ENCODE measurements at regions not wholly inside any gene's neighbourhood (a gene's known extent, or its start where the extent isn't known, plus 50 kb on each side); places are given as distances from the start of the nearest gene placed in this dataset.

DNA sequence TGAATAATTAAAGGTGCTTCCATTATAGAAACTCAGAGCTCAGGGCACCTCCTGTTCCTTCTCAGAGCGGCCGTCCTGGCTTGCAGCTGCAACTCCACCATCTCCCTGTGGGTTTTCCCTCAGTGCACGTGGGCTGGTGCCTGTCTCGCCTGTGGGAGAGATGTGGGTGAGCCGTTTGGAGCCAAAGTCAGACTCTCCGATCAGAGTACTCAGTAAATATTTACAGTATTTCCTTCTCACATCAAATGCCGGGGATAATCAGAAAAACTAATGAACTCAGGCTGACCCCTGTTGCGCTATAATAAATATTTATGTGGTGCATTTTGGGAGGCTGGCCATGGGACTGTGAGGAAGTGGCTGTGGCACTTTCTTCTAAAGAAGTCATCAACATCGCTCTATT is 155.8 kb upstream of the HABP2 start:
- H3K9me3 Mint-ChIP-seq (ENCODE audit: unreplicated experiment): no peaks in the 10 kb centered on the region
- peaks cover 16% of the 10 kb centered on the region for H3K27me3 Mint-ChIP-seq (ENCODE audit: insufficient read depth, unreplicated experiment)
- H3K36me3 Mint-ChIP-seq (ENCODE audit: insufficient read depth, unreplicated experiment): no peaks in the 10 kb centered on the region
- no peaks in the 10 kb centered on the region for H3K4me1 Mint-ChIP-seq (ENCODE audit: insufficient read depth, unreplicated experiment)
- CTCF ChIA-PET: interaction anchor here (0.7 kb wide), 1 partner anchor 180 kb away, joined by 3 read pairs; no protein-coding TSS in a partner anchor
- BruUV-seq (replicated peaks): no TSS peak
- DNase-seq (ENCODE audit: unreplicated experiment): no peak
- POLR2A ChIA-PET: no interaction called here
- intact Hi-C loops (cut with micrococcal nuclease): no loop called here
- H3K4me3 Mint-ChIP-seq (ENCODE audit: unreplicated experiment): no peak overlapping the region
- TF ChIP-seq, protein P1, sequence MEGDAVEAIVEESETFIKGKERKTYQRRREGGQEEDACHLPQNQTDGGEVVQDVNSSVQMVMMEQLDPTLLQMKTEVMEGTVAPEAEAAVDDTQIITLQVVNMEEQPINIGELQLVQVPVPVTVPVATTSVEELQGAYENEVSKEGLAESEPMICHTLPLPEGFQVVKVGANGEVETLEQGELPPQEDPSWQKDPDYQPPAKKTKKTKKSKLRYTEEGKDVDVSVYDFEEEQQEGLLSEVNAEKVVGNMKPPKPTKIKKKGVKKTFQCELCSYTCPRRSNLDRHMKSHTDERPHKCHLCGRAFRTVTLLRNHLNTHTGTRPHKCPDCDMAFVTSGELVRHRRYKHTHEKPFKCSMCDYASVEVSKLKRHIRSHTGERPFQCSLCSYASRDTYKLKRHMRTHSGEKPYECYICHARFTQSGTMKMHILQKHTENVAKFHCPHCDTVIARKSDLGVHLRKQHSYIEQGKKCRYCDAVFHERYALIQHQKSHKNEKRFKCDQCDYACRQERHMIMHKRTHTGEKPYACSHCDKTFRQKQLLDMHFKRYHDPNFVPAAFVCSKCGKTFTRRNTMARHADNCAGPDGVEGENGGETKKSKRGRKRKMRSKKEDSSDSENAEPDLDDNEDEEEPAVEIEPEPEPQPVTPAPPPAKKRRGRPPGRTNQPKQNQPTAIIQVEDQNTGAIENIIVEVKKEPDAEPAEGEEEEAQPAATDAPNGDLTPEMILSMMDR (IDR thresholded peaks at IDR 0.05; ENCODE audit: unreplicated experiment): no peak
- no peak overlapping the region for H3K27ac Mint-ChIP-seq (ENCODE audit: low read depth, unreplicated experiment)

DNA sequence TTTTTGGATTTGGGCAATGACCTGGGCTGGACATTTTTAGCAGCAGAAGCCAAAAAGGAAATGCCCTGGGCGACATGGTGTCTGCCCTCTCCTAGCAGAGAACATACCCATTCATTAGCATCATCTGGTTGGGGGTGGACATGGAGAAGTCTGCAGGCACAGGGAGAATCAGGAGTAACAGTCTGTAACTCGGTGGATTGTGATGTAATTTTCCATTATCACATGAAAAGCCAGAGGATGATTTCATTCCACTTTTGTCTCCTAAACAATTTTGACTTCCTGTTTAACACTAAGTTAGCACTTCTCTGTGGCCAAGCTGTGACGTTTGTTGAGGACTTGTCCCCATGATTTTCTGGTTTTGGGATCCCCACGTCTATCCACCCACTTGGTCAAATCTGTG is 153.8 kb upstream of the HABP2 start:
- H3K4me3 Mint-ChIP-seq (ENCODE audit: unreplicated experiment): no peak overlapping the region
- POLR2A ChIA-PET: no interaction called here
- CTCF ChIA-PET: interaction anchor here (0.8 to 2.6 kb wide), 2 partner anchors 14 to 164 kb away, joined by 5 to 9 read pairs; no protein-coding TSS in a partner anchor

DNA sequence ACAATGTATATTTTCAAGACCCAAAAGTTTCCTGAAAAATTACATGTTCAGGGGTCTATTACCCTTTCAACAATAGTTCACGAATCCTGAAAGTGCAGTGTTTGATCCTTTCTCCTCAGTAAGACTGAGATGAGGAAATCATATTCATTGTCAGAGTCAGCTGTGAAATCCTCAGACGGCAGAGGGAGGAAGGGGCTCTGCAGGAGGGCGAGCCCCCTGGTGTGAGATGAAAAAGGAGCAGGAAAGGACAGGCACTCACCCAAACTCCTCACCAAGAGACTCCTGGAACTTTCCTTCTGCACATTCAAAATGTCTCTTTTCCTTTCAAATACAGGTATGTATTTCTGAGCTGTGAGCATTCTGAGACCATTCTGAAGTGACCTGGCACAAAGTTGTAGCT is 150.3 kb upstream of the HABP2 start:
- H3K4me3 Mint-ChIP-seq (ENCODE audit: unreplicated experiment): no peak overlapping the region
- POLR2A ChIA-PET: interaction anchor here (0.7 kb wide), 1 partner anchor 340 kb away, joined by 3 read pairs; no protein-coding TSS in a partner anchor
- intact Hi-C loops (cut with micrococcal nuclease): no loop called here
- H3K36me3 Mint-ChIP-seq (ENCODE audit: insufficient read depth, unreplicated experiment): no peaks in the 10 kb centered on the region
- TF ChIP-seq, protein P1 (IDR thresholded peaks at IDR 0.05; ENCODE audit: unreplicated experiment): no peak
- CTCF ChIA-PET: interaction anchor here (0.6 to 1.4 kb wide), 3 partner anchors 17 to 1274 kb away, joined by 3 to 6 read pairs (median 3); no protein-coding TSS in a partner anchor
- no peaks in the 10 kb centered on the region for H3K4me1 Mint-ChIP-seq (ENCODE audit: insufficient read depth, unreplicated experiment)
- no TSS peak for BruUV-seq (replicated peaks)
- DNase-seq (ENCODE audit: unreplicated experiment): no peak
- peaks cover 23% of the 10 kb centered on the region for H3K27me3 Mint-ChIP-seq (ENCODE audit: insufficient read depth, unreplicated experiment)
- no peak overlapping the region for H3K27ac Mint-ChIP-seq (ENCODE audit: low read depth, unreplicated experiment)
- no peaks in the 10 kb centered on the region for H3K9me3 Mint-ChIP-seq (ENCODE audit: unreplicated experiment)

More for the DNA sequence above, 153.8 kb upstream of the HABP2 start:
- intact Hi-C loops (cut with micrococcal nuclease): no loop called here
- Mint-ChIP-seq H3K4me1 (ENCODE audit: insufficient read depth, unreplicated experiment) (no peaks in the 10 kb centered on the region), H3K36me3 (ENCODE audit: insufficient read depth, unreplicated experiment) (no peaks in the 10 kb centered on the region), H3K9me3 (ENCODE audit: unreplicated experiment) (no peaks in the 10 kb centered on the region), H3K27ac (ENCODE audit: low read depth, unreplicated experiment) (no peak overlapping the region), H3K27me3 (ENCODE audit: insufficient read depth, unreplicated experiment) (peaks cover 14% of the 10 kb centered on the region)
- TF ChIP-seq, protein P1 (IDR thresholded peaks at IDR 0.05; ENCODE audit: unreplicated experiment): no peak
- DNase-seq (ENCODE audit: unreplicated experiment): no peak
- BruUV-seq (replicated peaks): no TSS peak

DNA sequence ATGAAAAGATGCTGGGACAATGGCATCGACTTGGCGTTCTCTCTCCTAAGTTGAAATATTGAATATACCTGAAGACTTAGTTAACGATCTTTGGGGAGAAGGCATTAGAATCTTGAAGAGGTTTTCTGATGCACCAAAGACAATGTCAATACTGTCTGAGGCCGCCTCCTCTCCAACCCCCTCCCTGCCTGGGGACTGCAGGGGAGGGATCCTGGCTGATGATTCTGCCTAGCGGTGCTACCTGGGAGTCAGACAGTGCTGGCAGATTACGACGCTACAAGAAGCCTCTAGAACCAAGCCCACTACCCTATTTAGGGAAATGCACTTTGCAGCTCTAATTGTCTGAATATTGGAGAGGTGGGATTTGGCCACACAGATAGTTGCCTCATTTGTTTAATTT is 145.6 kb upstream of the HABP2 start:
- DNase-seq (ENCODE audit: unreplicated experiment): no peak
- intact Hi-C loops (cut with micrococcal nuclease): no loop called here
- H3K27me3 Mint-ChIP-seq (ENCODE audit: insufficient read depth, unreplicated experiment): peaks cover 69% of the 10 kb centered on the region
- ChIA-PET POLR2A (no interaction called here), CTCF (no interaction called here)
- no peaks in the 10 kb centered on the region for H3K4me1 Mint-ChIP-seq (ENCODE audit: insufficient read depth, unreplicated experiment)
- H3K27ac Mint-ChIP-seq (ENCODE audit: low read depth, unreplicated experiment): no peak overlapping the region
- no TSS peak for BruUV-seq (replicated peaks)
- TF ChIP-seq, protein P1 (IDR thresholded peaks at IDR 0.05; ENCODE audit: unreplicated experiment): no peak
- H3K36me3 Mint-ChIP-seq (ENCODE audit: insufficient read depth, unreplicated experiment): no peaks in the 10 kb centered on the region
- no peaks in the 10 kb centered on the region for H3K9me3 Mint-ChIP-seq (ENCODE audit: unreplicated experiment)
- H3K4me3 Mint-ChIP-seq (ENCODE audit: unreplicated experiment): no peak overlapping the region
